ENCODE measurements at regions not wholly inside any gene's neighbourhood (a gene's known extent, or its start where the extent isn't known, plus 50 kb on each side); places are given as distances from the start of the nearest gene placed in this dataset.

DNA sequence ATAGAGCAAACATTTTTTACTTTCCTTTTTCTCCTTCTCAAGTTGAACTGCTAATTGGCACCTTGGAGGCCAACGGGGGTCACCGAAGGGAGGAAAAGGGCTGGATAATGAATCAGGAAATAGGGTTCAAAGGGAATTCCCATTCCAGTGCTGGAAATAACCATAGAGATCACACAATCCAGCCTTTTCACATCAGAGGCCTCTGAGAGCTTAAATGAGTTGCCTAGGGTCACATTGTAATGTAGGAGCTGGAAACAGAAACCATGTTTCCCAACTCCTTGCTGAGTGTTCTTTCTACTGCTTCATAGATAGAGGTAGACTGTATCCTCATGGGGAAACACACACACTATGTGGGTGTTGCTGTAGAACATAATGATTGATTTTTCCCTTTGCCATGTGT, 60.6 kb upstream of the DDHD1 start:
- DNase-seq (ENCODE audit: low read depth), result no peak

DNA sequence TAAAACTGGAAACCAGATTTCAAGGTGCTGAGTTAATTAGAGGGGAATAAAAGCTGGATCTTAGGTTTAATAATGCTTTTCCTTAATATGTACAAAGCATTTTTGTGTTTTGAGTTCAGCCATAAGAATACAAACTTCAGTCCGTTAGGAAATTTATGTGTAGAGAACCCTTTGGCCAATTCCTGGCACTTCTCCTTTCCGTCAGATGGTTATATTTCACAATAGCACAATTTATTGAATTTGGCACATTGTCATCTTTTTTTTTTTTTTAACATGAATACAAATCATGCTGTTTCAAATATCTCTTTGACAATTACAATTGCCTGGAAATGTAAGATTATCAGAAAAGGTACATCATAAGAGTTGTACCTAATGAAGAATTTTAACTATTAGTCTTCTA, 56.2 kb upstream of the DDHD1 start:
- DNase-seq (ENCODE audit: low read depth), result peak; percentile 33

All from stromal cell of bone marrow (primary cell).